Karpas-422 (cell line): ENCODE measurements at regions not wholly inside any gene's neighbourhood (a gene's known extent, or its start where the extent isn't known, plus 50 kb on each side); places are given as distances from the start of the nearest gene placed in this dataset.

Experiments
- DNase-seq: peaks from one replicate; pipeline ENCODE4 v3.0.0-alpha.2; 2015
- H2AFZ ChIP-seq: fragments of 200-600 bp; sonication (generic); 2 replicates; pipeline ENCODE4 v1.6.1; 2014; ENCODE audit warnings: antibody characterized with exemption, low read length, mixed read lengths
- H3K27ac ChIP-seq: fragments of 200-600 bp; sonication (generic); 2 replicates; pipeline ENCODE4 v1.5.1; 2014; ENCODE audit warnings: mild to moderate bottlenecking, low read length, moderate library complexity
- H3K27me3 ChIP-seq: fragments of 200-600 bp; sonication (generic); 2 replicates; pipeline ENCODE4 v1.6.1; 2014; ENCODE audit warnings: low read length, mixed read lengths
- H3K36me3 ChIP-seq: fragments of 200-600 bp; sonication (generic); 2 replicates; pipeline ENCODE4 v1.6.1; 2014; ENCODE audit warnings: low read length, mixed read lengths; ENCODE audit not compliant: insufficient read depth
- H3K4me1 ChIP-seq: fragments of 200-600 bp; sonication (generic); 2 replicates; pipeline ENCODE4 v1.6.1; 2014; ENCODE audit warnings: mild to moderate bottlenecking, low read length, mixed read lengths
- H3K4me2 ChIP-seq: fragments of 200-600 bp; sonication (generic); 2 replicates; pipeline ENCODE4 v1.6.1; 2014; ENCODE audit warnings: low read length, low read depth, mild to moderate bottlenecking; ENCODE audit not compliant: poor library complexity, severe bottlenecking
- H3K4me3 ChIP-seq: fragments of 200-600 bp; sonication (generic); 2 replicates; pipeline ENCODE4 v1.5.1; 2014; ENCODE audit warnings: mild to moderate bottlenecking, antibody characterized with exemption, low read length, mixed read lengths
- H3K79me2 ChIP-seq: fragments of 200-600 bp; sonication (generic); 2 replicates; pipeline ENCODE4 v1.6.1; 2014; ENCODE audit warnings: mild to moderate bottlenecking, low read length, mixed read lengths
- H3K9ac ChIP-seq: fragments of 200-600 bp; sonication (generic); 2 replicates; pipeline ENCODE4 v1.6.0; 2014; ENCODE audit warnings: low read length
- H3K9me2 ChIP-seq: fragments of 200-600 bp; sonication (generic), shearing (Covaris generic); replicated peaks from 2 replicates; pipeline ENCODE4 v1.6.0; 2014; ENCODE audit warnings: mild to moderate bottlenecking, low read length, moderate library complexity; ENCODE audit not compliant: insufficient read depth
- H3K9me3 ChIP-seq: fragments of 300-700, 200-600 bp; sonication (generic); 2 replicates; pipeline ENCODE4 v1.6.1; 2014; ENCODE audit warnings: low read length, mixed read lengths
- H4K20me1 ChIP-seq: fragments of 200-600 bp; sonication (generic); 2 replicates; pipeline ENCODE4 v1.6.1; 2014; ENCODE audit warnings: mild to moderate bottlenecking, antibody characterized with exemption, low read length, low read depth; ENCODE audit not compliant: insufficient read depth

DNA sequence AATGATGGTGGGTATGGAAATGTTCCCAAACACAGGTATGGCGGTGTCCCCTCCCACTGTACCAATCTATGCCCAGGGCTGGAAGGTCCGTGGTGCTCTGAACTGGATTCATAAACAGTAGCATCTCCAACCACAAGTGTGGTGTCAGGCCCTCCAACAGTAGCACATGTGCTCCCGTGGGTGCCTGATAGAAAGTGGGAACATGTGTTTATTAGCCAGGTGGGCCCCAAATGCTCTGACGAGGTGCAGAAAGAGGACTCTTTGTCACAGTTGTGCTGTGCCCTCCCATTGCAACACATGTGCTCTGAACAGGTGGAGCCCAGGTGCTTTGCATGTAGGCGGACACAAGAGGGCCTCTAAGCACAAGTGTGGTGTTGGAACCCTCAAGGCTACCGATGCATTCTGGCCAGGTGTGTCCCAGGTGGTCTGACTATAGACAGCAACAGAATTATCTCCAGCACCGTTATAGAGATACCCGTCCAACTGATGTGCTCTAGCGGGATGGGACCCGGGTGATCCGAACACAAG is 75.4 kb upstream of the ZNF30 start:
- Histone ChIP-seq H3K4me1 (0 out of 2 replicates have a peak, but pooled peaks cover 3% of the 10 kb centered on the region), H3K9me3 (no peaks in the 10 kb centered on the region), H4K20me1 (no peaks in the 10 kb centered on the region; the same call in 1 of the 2 replicates), H2AFZ (no peak overlapping the region), H3K79me2 (no peaks in the 10 kb centered on the region), H3K9ac (no peak overlapping the region), H3K27ac (no peak overlapping the region), H3K36me3 (no peaks in the 10 kb centered on the region), H3K9me2 (no peaks in the 10 kb centered on the region), H3K27me3 (no peaks in the 10 kb centered on the region), H3K4me2 (no peak overlapping the region), H3K4me3 (no peak overlapping the region)
- DNase-seq, result peak; percentile 62

- H3K4me1 ChIP-seq, result no peaks in the 10 kb centered on the region
- no peak overlapping the region for H3K27ac ChIP-seq
- H3K9me2 ChIP-seq, result no peaks in the 10 kb centered on the region
- no peaks in the 10 kb centered on the region for H3K9me3 ChIP-seq
- no peak overlapping the region for H3K9ac ChIP-seq
- H3K36me3 ChIP-seq, result no peaks in the 10 kb centered on the region
- no peaks in the 10 kb centered on the region for H3K27me3 ChIP-seq
- no peaks in the 10 kb centered on the region for H3K79me2 ChIP-seq
- H2AFZ ChIP-seq, result no peak overlapping the region
- no peak overlapping the region for H3K4me2 ChIP-seq
- no peaks in the 10 kb centered on the region for H4K20me1 ChIP-seq
- no peak overlapping the region for H3K4me3 ChIP-seq
- DNase-seq, result no peak
Observed at GRCh38 chr19:34847393-34847792, 74.4 kb upstream of the ZNF599 start.

DNA sequence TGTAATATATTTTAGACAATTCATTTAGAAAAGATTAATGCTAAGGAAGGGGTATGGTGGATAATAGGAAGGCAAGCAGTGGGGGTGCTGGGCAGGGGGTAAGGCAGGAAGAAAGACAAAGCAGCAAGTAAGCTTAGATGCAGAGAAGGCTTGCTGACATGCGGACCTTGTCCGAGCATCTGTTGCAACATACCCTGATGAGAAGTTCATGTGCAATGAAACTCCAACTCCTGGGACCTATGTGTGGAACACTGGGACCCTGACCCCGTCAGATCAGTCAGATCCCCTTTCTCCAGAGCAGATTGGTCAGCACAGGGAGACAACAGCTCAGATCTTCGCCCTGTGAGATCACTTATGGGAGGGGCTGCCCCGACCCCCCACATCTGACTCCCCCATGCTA is 71.3 kb upstream of the ZNF599 start:
- Histone ChIP-seq H3K27me3 (no peaks in the 10 kb centered on the region), H2AFZ (no peak overlapping the region), H3K9me3 (no peaks in the 10 kb centered on the region), H4K20me1 (0 out of 2 replicates have a peak, but pooled peaks cover 4% of the 10 kb centered on the region), H3K4me1 (no peaks in the 10 kb centered on the region), H3K9ac (no peak overlapping the region), H3K79me2 (no peaks in the 10 kb centered on the region), H3K9me2 (no peaks in the 10 kb centered on the region), H3K27ac (no peak overlapping the region), H3K36me3 (no peaks in the 10 kb centered on the region), H3K4me3 (no peak overlapping the region), H3K4me2 (no peak overlapping the region)
- DNase-seq, result no peak

- Histone ChIP-seq H3K36me3 (no peaks in the 10 kb centered on the region), H2AFZ (no peak overlapping the region), H4K20me1 (0 out of 2 replicates have a peak, but pooled peaks cover 4% of the 10 kb centered on the region), H3K4me1 (no peaks in the 10 kb centered on the region), H3K27me3 (no peaks in the 10 kb centered on the region), H3K9me2 (no peaks in the 10 kb centered on the region), H3K4me3 (no peak overlapping the region), H3K9ac (no peak overlapping the region), H3K9me3 (no peaks in the 10 kb centered on the region), H3K27ac (no peak overlapping the region), H3K79me2 (no peaks in the 10 kb centered on the region), H3K4me2 (no peak overlapping the region)
- DNase-seq, result no peak
Observed at GRCh38 chr19:34841780-34842179, 68.8 kb upstream of the ZNF599 start.

DNA sequence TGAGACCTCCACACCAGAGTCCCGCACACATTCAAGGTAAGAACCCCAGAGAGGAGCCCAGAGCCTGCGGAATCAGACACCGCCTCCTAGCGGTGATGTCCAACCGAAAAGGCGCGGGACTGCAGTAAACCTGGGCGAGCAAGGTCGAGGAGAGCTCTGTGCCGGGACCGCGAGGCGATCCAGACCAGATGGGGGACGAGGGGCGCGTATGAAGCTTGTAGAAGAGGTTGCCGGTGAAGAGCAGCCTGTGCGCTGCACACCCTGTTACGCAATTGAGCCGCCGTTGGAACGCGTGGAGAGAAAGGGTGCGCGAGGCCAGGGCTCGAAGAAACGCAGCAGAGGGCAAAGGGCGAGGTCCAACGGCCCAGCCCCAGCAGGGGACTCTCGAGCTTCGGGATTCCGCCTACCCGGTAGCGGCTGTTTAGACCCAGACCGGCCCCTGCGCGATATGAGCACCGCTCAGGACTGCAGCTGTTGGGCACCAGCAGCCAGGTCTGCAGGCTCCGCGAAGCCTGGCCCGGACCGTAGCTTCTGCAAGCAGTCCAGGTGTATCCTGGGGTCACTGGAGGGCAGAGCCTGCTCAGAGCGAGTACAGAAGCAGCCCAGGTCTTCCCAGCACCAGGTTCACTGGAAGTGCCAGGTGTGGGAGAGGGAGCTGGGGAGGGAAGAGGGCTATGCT is 65.9 kb upstream of the ZNF599 start:
- H3K36me3 ChIP-seq, result no peaks in the 10 kb centered on the region
- no peaks in the 10 kb centered on the region for H3K79me2 ChIP-seq
- no peak overlapping the region for H3K4me2 ChIP-seq
- no peak overlapping the region for H3K27ac ChIP-seq
- H3K9me2 ChIP-seq, result no peaks in the 10 kb centered on the region
- 0 out of 2 replicates have a peak, but pooled peaks cover 4% of the 10 kb centered on the region for H4K20me1 ChIP-seq
- no peak overlapping the region for H3K4me3 ChIP-seq
- H3K27me3 ChIP-seq, result no peaks in the 10 kb centered on the region
- no peak for DNase-seq
- no peak overlapping the region for H3K9ac ChIP-seq
- H3K9me3 ChIP-seq, result no peaks in the 10 kb centered on the region
- H3K4me1 ChIP-seq, result no peaks in the 10 kb centered on the region
- no peak overlapping the region for H2AFZ ChIP-seq

- Histone ChIP-seq H2AFZ (no peak overlapping the region), H3K4me1 (no peaks in the 10 kb centered on the region)
- no peak for DNase-seq
Observed at GRCh38 chr19:34838248-34838647, 65.2 kb upstream of the ZNF599 start.

DNA sequence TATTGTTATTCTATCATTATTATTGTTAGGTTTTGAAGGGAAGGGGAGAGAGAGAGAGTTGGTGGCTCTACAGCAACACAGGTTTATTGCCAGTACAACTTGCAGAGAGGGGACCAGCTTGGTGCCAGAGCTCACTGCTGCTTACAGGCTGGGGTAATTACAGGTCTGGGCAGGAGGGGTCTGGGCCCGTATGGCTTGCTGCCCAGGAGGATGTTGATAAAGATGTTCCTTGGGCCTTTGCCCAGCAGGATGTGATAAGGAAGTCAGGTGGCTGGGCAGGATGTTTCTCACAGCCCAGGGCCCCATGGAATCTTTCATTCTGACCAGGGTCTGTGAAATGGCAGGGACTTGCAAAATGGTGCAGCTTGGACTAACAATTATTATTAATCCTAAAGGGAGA is 64.2 kb upstream of the ZNF599 start:
- Histone ChIP-seq H3K36me3 (no peaks in the 10 kb centered on the region), H2AFZ (no peak overlapping the region), H3K79me2 (no peaks in the 10 kb centered on the region), H3K9ac (no peak overlapping the region), H3K27ac (no peak overlapping the region), H3K4me2 (no peak overlapping the region), H3K27me3 (no peaks in the 10 kb centered on the region), H3K9me3 (no peaks in the 10 kb centered on the region), H3K9me2 (no peaks in the 10 kb centered on the region), H3K4me3 (no peak overlapping the region), H4K20me1 (0 out of 2 replicates have a peak, but pooled peaks cover 4% of the 10 kb centered on the region), H3K4me1 (no peaks in the 10 kb centered on the region)
- no peak for DNase-seq

More at GRCh38 chr19:34838248-34838647, 65.2 kb upstream of the ZNF599 start:
- Histone ChIP-seq H3K79me2 (no peaks in the 10 kb centered on the region), H3K4me2 (no peak overlapping the region), H3K36me3 (no peaks in the 10 kb centered on the region), H3K9me3 (no peaks in the 10 kb centered on the region), H3K4me3 (no peak overlapping the region), H3K9ac (no peak overlapping the region), H3K27ac (no peak overlapping the region), H4K20me1 (0 out of 2 replicates have a peak, but pooled peaks cover 4% of the 10 kb centered on the region), H3K27me3 (no peaks in the 10 kb centered on the region), H3K9me2 (no peaks in the 10 kb centered on the region)

DNA sequence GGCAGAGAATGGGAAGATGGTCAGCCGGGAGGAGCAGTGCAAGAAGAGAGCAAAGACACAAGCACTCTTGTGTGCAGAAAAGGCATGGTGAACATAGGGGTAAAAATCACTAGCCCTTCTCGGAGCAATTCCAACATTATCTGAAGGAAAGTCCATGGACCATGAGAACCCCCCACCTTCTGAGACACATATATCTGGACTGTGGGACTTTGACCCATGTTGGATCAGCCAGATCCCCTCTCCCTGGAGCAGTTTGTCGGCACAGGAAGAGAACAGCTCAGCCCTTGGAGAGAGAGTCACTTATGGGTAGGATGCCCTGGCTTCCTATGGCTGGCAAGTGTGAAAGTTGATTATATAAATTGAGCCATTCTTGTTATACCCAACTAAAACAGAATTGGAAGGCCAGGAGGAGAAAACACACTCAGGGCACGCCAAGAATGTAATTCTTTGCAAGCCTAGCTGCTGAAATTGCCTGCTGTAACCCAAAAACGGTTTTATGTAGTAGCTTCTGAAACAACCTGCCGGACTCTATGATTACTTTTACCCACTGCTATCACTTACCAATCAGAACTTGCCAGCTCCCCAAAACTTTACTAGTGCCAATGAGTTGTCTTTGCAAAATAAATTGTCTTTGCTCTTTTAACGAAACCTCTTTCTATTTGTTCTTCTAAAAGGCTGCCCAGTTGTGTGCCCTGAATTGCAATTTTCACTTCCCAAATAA is 62.8 kb upstream of the ZNF599 start:
- H3K79me2 ChIP-seq, result no peaks in the 10 kb centered on the region

More for the DNA sequence above, 62.8 kb upstream of the ZNF599 start:
- Histone ChIP-seq H3K27ac (no peak overlapping the region), H3K9ac (no peak overlapping the region), H3K4me3 (no peak overlapping the region), H3K4me2 (no peak overlapping the region), H3K9me3 (no peaks in the 10 kb centered on the region), H4K20me1 (no peaks in the 10 kb centered on the region), H3K36me3 (no peaks in the 10 kb centered on the region), H3K4me1 (no peaks in the 10 kb centered on the region), H2AFZ (no peak overlapping the region), H3K9me2 (no peaks in the 10 kb centered on the region), H3K27me3 (no peaks in the 10 kb centered on the region)
- DNase-seq, result no peak
